ENCODE measurements at regions not wholly inside any gene's neighbourhood (a gene's known extent, or its start where the extent isn't known, plus 50 kb on each side); places are given as distances from the start of the nearest gene placed in this dataset.

DNA sequence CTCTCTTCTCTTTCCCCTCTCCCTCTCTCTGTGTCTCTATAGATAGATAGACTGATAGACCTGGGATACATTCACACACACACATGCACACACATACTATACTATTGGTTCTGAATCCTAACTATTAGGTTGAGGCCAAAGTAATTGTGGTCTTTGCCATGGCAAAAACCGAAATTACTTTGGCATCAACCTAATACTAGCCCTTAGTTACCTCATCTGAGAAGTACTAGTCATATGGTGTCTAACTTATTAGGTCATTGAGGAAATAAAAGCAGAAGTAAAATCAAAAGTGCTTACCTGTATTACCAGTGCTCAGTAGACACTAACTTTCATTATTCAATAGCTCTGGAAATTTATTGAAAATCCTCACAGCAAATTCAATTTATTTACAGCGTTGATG is 451.5 kb downstream of the EPHA4 start:
- ChIA-PET POLR2A (no interaction called here), CTCF (no interaction called here)
- DNase-seq (ENCODE audit: extremely low spot score), result no peak
- TF ChIP-seq, protein P1, sequence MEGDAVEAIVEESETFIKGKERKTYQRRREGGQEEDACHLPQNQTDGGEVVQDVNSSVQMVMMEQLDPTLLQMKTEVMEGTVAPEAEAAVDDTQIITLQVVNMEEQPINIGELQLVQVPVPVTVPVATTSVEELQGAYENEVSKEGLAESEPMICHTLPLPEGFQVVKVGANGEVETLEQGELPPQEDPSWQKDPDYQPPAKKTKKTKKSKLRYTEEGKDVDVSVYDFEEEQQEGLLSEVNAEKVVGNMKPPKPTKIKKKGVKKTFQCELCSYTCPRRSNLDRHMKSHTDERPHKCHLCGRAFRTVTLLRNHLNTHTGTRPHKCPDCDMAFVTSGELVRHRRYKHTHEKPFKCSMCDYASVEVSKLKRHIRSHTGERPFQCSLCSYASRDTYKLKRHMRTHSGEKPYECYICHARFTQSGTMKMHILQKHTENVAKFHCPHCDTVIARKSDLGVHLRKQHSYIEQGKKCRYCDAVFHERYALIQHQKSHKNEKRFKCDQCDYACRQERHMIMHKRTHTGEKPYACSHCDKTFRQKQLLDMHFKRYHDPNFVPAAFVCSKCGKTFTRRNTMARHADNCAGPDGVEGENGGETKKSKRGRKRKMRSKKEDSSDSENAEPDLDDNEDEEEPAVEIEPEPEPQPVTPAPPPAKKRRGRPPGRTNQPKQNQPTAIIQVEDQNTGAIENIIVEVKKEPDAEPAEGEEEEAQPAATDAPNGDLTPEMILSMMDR (IDR thresholded peaks at IDR 0.05; ENCODE audit: control extremely low read depth, extremely low read depth, low read depth, missing control alignments), result no peak

DNA sequence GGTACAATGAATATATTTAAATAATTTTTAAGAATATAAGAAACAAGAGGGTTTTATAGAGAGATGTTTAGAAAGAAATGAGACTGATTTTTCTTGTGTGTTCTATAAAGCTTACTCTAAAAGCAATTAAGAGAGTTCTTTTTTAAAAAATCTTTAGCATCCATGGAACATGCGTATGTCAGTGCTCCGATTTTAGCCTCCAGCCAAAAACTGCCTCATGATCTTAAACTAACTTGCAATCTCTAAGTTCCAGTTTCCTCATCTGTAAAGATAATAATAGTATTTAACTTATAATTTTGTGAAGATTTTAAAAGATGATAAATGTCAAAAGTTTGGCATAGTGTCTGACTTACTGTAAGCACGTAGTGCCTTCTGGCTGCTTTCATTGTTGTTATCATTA is 448.7 kb downstream of the EPHA4 start:
- CTCF ChIA-PET, result interaction anchor here (1.7 kb wide), 1 partner anchor 13 kb away, joined by 4 read pairs; no protein-coding TSS in a partner anchor
- DNase-seq (ENCODE audit: extremely low spot score), result no peak
- POLR2A ChIA-PET, result no interaction called here
- TF ChIP-seq, protein P1 (IDR thresholded peaks at IDR 0.05; ENCODE audit: control extremely low read depth, extremely low read depth, low read depth, missing control alignments), result no peak

DNA sequence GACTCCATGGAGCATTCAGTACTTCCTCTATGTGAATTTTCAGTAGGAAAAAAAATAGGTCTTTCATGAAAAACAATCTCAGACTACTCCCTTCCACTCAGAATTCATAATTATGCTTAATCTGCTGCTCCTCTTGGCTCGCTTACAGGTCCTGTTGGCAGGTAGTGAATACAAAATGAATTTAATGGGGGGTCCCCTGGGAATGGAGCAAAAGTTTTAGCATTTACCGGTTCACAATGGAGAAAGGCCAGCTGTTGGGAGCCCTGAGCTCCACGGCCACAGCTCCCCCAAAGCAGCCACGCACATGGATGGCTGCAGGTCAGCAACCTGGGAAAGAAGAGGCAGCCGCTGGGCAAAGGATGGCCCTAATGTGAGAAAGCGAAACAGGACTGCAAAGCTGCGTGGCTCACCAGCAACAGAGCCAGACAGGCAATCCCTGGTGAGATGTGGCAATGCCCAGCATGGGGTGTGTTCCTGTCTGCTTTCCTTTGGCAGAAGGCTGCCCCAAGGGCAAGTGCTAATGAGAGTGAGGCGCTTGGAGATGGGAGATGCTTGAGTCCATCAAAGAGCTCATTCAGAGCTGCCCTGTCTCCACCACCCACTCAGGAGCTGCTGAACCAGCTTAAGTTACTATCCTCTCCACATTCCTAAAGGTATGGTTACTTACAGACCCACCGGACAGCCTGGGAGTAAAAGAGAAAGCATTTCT is 447.4 kb downstream of the EPHA4 start:
- DNase-seq (ENCODE audit: extremely low spot score), result no peak
- ChIA-PET POLR2A (no interaction called here), CTCF (interaction anchor here (1.0 to 1.2 kb wide), 2 partner anchors 8 to 54 kb away, joined by 3 read pairs; no protein-coding TSS in a partner anchor)
- TF ChIP-seq, protein P1 (IDR thresholded peaks at IDR 0.05; ENCODE audit: control extremely low read depth, extremely low read depth, low read depth, missing control alignments), result no peak

DNA sequence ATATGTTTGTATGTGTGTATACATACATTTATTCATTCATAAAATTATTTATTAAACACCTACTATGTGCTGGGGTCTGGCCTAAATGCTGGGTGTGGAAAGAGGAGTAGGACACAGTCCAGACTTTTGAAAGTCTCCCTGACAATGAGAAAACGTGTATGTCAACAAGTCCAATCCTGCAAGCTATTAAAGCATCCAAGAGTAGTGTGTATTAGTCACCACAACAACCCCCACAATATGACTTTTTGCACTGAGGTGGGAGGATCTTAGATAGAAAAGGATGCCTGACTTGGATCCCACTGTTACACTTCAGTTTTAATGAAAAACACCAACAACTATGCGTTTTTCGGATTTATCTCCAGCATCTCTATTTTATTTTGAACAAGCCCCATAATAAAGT is 446.4 kb downstream of the EPHA4 start:
- ChIA-PET POLR2A (no interaction called here), CTCF (no interaction called here)
- DNase-seq (ENCODE audit: extremely low spot score), result no peak
- TF ChIP-seq, protein P1 (IDR thresholded peaks at IDR 0.05; ENCODE audit: control extremely low read depth, extremely low read depth, low read depth, missing control alignments), result no peak

DNA sequence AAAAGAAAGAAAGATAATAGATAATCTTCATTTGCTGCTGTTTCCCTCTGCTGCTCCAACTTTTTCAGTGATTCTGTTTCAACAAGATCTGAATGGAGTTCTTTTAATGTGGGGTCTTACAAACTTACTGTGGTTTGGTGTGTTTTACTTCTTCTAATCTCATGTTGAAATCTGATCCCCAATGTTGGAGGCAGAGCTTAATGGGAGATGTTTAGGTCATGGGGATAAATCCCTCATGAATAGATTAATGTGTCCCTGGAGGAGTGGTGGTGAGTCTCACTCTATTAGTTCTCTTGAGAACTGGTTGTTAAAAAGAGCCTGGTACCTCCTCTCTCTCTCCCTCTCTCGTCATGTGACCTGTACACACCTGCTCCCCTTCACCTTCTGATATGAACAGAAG is 442.4 kb downstream of the EPHA4 start:
- DNase-seq (ENCODE audit: extremely low spot score), result no peak
- TF ChIP-seq, protein P1 (IDR thresholded peaks at IDR 0.05; ENCODE audit: control extremely low read depth, extremely low read depth, low read depth, missing control alignments), result no peak
- CTCF ChIA-PET, result interaction anchor here (0.8 to 1.0 kb wide), 3 partner anchors 23 to 444 kb away, joined by 3 read pairs; no protein-coding TSS in a partner anchor
- POLR2A ChIA-PET, result interaction anchor here (0.6 kb wide), 1 partner anchor 13 kb away, joined by 3 read pairs; no protein-coding TSS in a partner anchor

DNA sequence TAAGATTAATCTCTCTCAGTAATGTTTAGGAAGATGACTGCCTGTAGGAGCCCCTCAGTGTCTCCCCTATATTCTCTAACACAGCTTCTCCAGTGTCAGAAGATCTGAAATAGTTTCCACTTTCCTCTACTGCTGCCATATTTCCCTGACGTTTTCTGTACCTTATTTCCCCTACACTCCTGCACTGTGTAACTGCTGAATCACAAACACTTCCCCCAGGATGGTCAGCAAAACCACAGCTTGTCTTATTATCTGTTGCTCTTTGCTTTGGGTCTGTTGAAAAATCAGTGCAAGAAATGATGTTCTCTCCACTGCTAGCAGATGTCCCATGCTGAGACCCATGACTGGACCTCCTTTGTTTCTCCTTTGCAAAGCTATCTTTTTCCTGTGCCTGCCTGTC is 441.7 kb downstream of the EPHA4 start:
- ChIA-PET POLR2A (interaction anchor here (0.6 kb wide), 1 partner anchor 14 kb away, joined by 3 read pairs; no protein-coding TSS in a partner anchor), CTCF (interaction anchor here (0.8 to 1.0 kb wide), 4 partner anchors 21 to 443 kb away, joined by 3 read pairs; no protein-coding TSS in a partner anchor)
- DNase-seq (ENCODE audit: extremely low spot score), result no peak
- TF ChIP-seq, protein P1 (IDR thresholded peaks at IDR 0.05; ENCODE audit: control extremely low read depth, extremely low read depth, low read depth, missing control alignments), result no peak

All from GM10248 (cell line).